Gastrocnemius medialis (tissue), 4 donors: ENCODE measurements at regions not wholly inside any gene's neighbourhood (a gene's known extent, or its start where the extent isn't known, plus 50 kb on each side); places are given as distances from the start of the nearest gene placed in this dataset.

Experiments
- POLR2A ChIP-seq, 2 donors: fragments of 450-650 bp; IDR thresholded peaks; one replicate each; pipeline ENCODE4 v1.6.1; 2017; ENCODE audit warnings: antibody characterized with exemption in 2 of 2, mild to moderate bottlenecking in 2 of 2, moderate library complexity in 2 of 2
- TF ChIP-seq, protein P1 (sequence below), 5 experiments: fragments of 450-650 bp in 3 of 5; fragments of 200-600 bp in 2 of 5; sonication (generic) in 2 of 5; IDR thresholded peaks in 4 of 5; conservative IDR thresholded peaks in 1 of 5; 1 replicate in 4 of 5; 2 replicates in 1 of 5; pipeline ENCODE4 v1.5.1; 2016 to 2019; ENCODE audit warnings: antibody characterized with exemption in 5 of 5, mild to moderate bottlenecking in 3 of 5, moderate library complexity in 3 of 5

DNA sequence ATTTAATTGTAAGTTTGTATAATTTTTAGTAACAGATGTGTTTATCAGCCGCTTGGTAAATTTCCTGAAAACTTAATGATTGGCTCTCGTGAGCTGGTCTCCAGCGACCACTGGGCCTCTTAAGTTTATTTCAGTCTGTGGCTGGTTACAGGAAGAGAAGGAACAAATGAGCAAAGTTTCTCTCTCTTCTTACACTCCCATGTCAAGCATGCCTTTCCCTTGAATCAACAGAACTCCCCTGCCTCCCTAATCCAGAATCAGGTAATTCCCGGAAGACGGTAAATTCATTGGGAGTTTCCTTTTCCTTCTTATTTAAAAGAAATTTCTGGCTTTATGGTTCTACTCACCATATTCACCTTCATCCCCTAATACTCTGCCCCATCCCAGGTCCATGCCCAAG, 52.5 kb upstream of the POMP start:
- TF ChIP-seq, protein P1, sequence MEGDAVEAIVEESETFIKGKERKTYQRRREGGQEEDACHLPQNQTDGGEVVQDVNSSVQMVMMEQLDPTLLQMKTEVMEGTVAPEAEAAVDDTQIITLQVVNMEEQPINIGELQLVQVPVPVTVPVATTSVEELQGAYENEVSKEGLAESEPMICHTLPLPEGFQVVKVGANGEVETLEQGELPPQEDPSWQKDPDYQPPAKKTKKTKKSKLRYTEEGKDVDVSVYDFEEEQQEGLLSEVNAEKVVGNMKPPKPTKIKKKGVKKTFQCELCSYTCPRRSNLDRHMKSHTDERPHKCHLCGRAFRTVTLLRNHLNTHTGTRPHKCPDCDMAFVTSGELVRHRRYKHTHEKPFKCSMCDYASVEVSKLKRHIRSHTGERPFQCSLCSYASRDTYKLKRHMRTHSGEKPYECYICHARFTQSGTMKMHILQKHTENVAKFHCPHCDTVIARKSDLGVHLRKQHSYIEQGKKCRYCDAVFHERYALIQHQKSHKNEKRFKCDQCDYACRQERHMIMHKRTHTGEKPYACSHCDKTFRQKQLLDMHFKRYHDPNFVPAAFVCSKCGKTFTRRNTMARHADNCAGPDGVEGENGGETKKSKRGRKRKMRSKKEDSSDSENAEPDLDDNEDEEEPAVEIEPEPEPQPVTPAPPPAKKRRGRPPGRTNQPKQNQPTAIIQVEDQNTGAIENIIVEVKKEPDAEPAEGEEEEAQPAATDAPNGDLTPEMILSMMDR (IDR thresholded peaks at IDR 0.05 in 4 of 5, conservative IDR thresholded peaks at IDR 0.05 in 1 of 5), result no peak
- no peak for TF ChIP-seq POLR2A (IDR thresholded peaks at IDR 0.05)
